SJSA1 (cell line): ENCODE measurements at regions not wholly inside any gene's neighbourhood (a gene's known extent, or its start where the extent isn't known, plus 50 kb on each side); places are given as distances from the start of the nearest gene placed in this dataset.
"Not testable (repeated sequence)": the region's sequence is repeated elsewhere in the genome, so short reads cannot be mapped to it uniquely, and the experiment has no call there.

ENCODE experiments used
- DNase-seq, 2 experiments: peaks; one replicate each; pipeline ENCODE4 v3.0.0-alpha.2; 2015 to 2020; ENCODE audit warnings: low spot score in 2 of 2, low read depth in 1 of 2
- H3K27ac ChIP-seq: fragments of 250-450 bp; sonication (Bioruptor Pico); 2 replicates; pipeline ENCODE4 v1.5.1; 2020; ENCODE audit warnings: mild to moderate bottlenecking, moderate library complexity
- H3K27me3 ChIP-seq: fragments of 250-450 bp; sonication (Bioruptor Pico); replicated peaks from 2 replicates; pipeline ENCODE4 v1.5.1; 2020; ENCODE audit warnings: mild to moderate bottlenecking, moderate library complexity
- H3K36me3 ChIP-seq: fragments of 250-450 bp; sonication (Bioruptor Pico); 2 replicates; pipeline ENCODE4 v1.5.1; 2020; ENCODE audit warnings: mild to moderate bottlenecking
- H3K4me1 ChIP-seq: fragments of 250-450 bp; sonication (Bioruptor Pico); replicated peaks from 2 replicates; pipeline ENCODE4 v1.6.1; 2021; ENCODE audit warnings: mild to moderate bottlenecking
- H3K4me3 ChIP-seq: fragments of 250-450 bp; sonication (Bioruptor Pico); 2 replicates; pipeline ENCODE4 v1.5.1; 2020; ENCODE audit warnings: mild to moderate bottlenecking
- H3K9me3 ChIP-seq: fragments of 250-450 bp; sonication (Bioruptor Pico); replicated peaks from 2 replicates; pipeline ENCODE4 v1.5.1; 2020; ENCODE audit warnings: mild to moderate bottlenecking

DNA sequence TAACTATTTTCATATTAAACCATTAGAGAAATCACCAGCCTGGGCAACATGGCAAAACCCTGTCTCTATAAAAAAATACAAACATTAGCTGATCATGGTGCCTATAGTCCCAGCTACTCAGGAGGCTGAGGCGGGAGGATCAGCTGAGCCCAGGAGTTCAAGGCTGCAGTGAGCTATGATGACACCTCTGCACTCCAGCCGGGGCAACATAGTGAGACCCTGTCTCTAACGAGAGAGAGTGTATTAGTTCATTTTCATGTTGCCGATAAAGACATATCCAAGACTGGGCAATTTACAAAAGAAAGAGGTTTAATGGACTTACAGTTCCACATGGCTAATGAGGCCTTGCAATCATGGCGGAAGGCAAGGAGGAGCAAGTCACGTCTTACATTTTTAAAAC lies 102.1 kb upstream of the IL12A start:
- H3K4me3 ChIP-seq, H3K27me3 ChIP-seq, H3K9me3 ChIP-seq, H3K27ac ChIP-seq, DNase-seq: not testable (repeated sequence)
- peaks cover 13% of the 10 kb centered on the region for H3K4me1 ChIP-seq
- H3K36me3 ChIP-seq, result peaks cover 33% of the 10 kb centered on the region

DNA sequence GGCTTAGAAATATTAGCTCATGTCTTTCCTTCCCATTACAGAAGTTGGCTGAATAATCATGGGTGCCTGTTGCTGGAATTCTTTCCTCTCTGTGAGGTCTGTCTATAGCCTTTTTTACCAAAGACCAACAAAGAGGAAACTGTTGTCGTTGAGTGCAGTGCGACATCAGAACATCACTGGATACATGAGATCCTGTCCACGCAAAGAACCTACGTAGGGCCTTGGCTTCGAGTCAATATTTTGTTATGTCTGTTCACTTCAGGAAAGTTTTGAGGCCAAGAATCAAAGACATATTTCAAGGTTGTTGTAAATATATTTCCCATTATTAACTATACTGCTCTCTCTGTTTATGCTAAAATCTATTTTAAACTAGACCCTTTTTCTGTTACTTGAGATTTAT lies 101.5 kb upstream of the IL12A start:
- no peak overlapping the region for H3K27ac ChIP-seq
- H3K9me3 ChIP-seq, result no peaks in the 10 kb centered on the region
- H3K4me3 ChIP-seq, result no peak overlapping the region
- peaks cover 39% of the 10 kb centered on the region for H3K36me3 ChIP-seq
- DNase-seq, result no peak
- peaks cover 13% of the 10 kb centered on the region for H3K4me1 ChIP-seq
- no peaks in the 10 kb centered on the region for H3K27me3 ChIP-seq

DNA sequence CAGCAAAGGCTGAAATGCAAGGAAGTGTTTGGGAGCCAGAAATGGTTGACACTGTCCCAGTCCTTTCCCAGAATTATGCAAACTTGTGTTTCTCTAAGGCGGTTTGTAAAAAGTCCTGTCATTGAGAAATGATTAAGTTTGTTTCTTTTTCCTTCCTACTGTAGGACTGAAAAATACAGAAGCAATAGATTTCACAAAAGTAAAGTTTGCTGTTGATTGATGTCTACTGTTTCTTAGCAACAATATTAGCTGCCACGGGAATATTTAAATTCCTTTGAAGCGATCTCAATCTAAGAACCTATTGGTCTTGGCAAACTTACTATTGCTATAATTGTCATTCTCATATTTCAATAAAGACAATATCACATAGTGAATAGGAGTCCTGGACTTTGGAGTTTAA lies 100.7 kb upstream of the IL12A start:
- DNase-seq, result no peak
- H3K27ac ChIP-seq, result no peak overlapping the region
- peaks cover 44% of the 10 kb centered on the region for H3K36me3 ChIP-seq
- H3K9me3 ChIP-seq, result no peaks in the 10 kb centered on the region
- H3K4me1 ChIP-seq, result peaks cover 9% of the 10 kb centered on the region
- H3K4me3 ChIP-seq, result no peak overlapping the region
- no peaks in the 10 kb centered on the region for H3K27me3 ChIP-seq

DNA sequence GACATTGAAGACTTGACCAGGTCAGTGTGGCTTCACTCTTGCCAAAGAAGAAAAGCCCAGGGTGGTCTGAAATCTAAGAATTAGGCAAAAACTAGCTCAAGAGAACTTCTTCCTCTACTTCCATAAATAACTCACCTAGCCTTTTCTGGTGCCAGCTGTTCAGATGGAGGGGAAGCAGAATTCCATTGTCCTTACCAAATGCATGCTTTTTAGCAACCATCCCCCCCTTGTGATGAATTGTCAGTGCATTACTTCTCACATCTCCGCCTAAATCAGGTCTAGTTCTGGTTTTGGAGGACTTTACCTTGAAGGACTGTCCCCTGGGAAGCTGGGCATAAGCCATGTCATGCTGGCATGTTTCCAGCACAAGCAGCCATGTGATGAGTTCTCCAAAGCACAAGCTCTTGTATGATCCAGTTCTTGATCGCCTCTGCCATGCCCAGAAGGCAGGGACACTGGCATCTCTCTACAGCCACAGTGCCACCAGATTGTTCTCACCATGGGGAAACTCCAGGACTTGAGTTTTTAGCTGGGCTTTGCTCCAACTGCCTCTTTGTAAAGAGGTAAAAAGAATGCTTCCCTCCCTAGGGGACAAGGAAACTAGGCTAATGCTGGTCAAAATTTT lies 96.4 kb upstream of the IL12A start:
- no peak overlapping the region for H3K4me3 ChIP-seq
- H3K36me3 ChIP-seq, result peaks cover 62% of the 10 kb centered on the region
- no peak for DNase-seq
- no peak overlapping the region for H3K27ac ChIP-seq
- no peaks in the 10 kb centered on the region for H3K4me1 ChIP-seq
- H3K9me3 ChIP-seq, result no peaks in the 10 kb centered on the region
- no peaks in the 10 kb centered on the region for H3K27me3 ChIP-seq

GRCh38 chr3:159892801-159893200 lies 95.8 kb upstream of the IL12A start:
- Histone ChIP-seq H3K4me3 (no peak overlapping the region), H3K9me3 (no peaks in the 10 kb centered on the region), H3K4me1 (no peaks in the 10 kb centered on the region), H3K27ac (no peak overlapping the region), H3K36me3 (peaks cover 67% of the 10 kb centered on the region), H3K27me3 (no peaks in the 10 kb centered on the region)
- no peak for DNase-seq

DNA sequence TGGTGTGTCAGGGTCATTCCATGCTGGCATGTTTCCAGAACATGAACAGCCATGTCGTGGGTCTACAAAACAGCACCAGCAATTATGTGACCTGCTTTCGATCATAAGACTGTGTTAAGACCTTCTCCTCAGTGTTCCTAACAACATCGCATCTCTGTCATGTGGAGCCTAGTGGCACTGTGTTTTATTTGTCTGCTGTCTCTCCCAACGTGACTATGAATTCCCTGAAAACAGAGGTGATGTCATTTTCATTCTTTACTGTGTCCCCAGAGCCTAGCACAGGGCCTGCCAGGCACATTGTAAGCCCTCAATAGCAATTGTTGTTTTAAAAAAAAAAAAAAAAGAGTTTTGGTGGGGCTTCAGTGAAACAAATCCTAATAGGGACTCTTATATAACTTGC lies 94.2 kb upstream of the IL12A start:
- Histone ChIP-seq H3K4me1 (no peaks in the 10 kb centered on the region), H3K27ac (no peak overlapping the region), H3K36me3 (peaks cover 59% of the 10 kb centered on the region), H3K4me3 (no peak overlapping the region), H3K9me3 (no peaks in the 10 kb centered on the region), H3K27me3 (no peaks in the 10 kb centered on the region)
- no peak for DNase-seq

- Histone ChIP-seq H3K27ac (no peak overlapping the region), H3K27me3 (no peaks in the 10 kb centered on the region), H3K9me3 (no peaks in the 10 kb centered on the region), H3K36me3 (peaks cover 63% of the 10 kb centered on the region), H3K4me3 (no peak overlapping the region), H3K4me1 (no peaks in the 10 kb centered on the region)
- DNase-seq, result no peak
Measured at GRCh38 chr3:159895430-159895829, 93.2 kb upstream of the IL12A start.

DNA sequence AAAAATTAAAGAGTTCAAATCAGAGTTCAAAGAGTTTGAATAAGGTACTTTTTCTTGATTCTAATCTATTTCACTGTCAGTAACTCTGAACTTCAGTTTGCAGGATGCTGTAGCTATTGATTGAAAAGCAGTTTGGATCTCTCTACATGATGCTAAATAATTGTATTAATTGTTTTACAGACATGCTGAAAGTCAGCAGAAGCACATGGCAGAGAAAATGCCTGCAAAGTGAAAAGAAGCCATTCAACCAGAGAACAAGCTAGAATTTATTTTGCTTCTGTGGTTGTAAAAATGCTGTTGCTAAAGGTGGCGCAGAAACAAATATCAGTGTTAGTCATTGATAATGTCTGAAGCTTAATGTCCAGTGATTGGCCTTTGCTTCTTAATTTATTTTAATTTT lies 92.1 kb upstream of the IL12A start:
- DNase-seq, result no peak
- H3K4me1 ChIP-seq, result no peaks in the 10 kb centered on the region

DNA sequence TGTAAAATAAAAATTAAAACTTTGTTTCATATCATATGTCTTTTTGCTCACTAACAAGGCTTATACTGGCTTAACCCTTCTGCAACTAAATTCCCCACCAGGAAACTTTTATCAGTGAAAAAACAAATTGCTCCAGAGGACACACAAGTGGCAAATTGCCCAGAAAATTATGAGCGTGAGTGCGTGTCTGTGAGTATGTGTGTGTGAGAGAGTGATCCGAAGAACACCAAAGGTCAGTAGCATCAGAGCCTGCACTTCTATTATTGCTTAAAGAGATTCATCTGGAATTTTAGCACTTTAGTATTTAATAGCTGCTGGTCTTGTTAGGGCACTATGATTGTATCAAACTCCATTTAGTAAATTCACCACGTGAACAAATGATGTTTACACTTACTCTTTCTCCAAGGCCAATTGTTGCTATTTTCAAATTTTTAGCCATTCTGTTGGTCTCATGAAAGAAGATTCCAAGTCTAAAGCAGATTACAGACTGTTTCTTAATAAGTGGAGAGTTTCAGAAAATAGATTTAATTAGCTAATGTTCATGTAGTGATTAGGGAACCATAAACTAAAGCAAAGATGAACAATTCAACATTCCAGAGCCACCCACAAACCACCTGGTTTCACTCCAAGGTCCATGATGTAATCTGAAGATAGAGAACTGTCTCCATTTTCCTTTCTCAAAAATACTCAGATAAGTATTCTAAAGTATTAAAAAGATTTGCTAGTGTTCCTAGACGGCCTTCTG lies 91.1 kb upstream of the IL12A start:
- DNase-seq, result no peak
- no peak overlapping the region for H3K4me3 ChIP-seq
- no peaks in the 10 kb centered on the region for H3K27me3 ChIP-seq
- H3K36me3 ChIP-seq, result peaks cover 60% of the 10 kb centered on the region
- H3K4me1 ChIP-seq, result no peaks in the 10 kb centered on the region
- H3K9me3 ChIP-seq, result no peaks in the 10 kb centered on the region
- no peak overlapping the region for H3K27ac ChIP-seq

More for the DNA sequence above, 92.1 kb upstream of the IL12A start:
- no peaks in the 10 kb centered on the region for H3K9me3 ChIP-seq
- H3K4me3 ChIP-seq, result no peak overlapping the region
- peaks cover 69% of the 10 kb centered on the region for H3K36me3 ChIP-seq
- H3K27ac ChIP-seq, result no peak overlapping the region
- no peaks in the 10 kb centered on the region for H3K27me3 ChIP-seq

- H3K27me3 ChIP-seq, result no peaks in the 10 kb centered on the region
- H3K36me3 ChIP-seq, result peaks cover 53% of the 10 kb centered on the region
- no peaks in the 10 kb centered on the region for H3K4me1 ChIP-seq
- no peak overlapping the region for H3K4me3 ChIP-seq
- DNase-seq, result no peak
- H3K27ac ChIP-seq, result no peak overlapping the region
- no peaks in the 10 kb centered on the region for H3K9me3 ChIP-seq
Measured at GRCh38 chr3:159898147-159898546, 90.5 kb upstream of the IL12A start.

GRCh38 chr3:159899166-159899565 lies 89.5 kb upstream of the IL12A start:
- no peaks in the 10 kb centered on the region; the same call in 1 of the 2 replicates for H3K4me1 ChIP-seq
- peaks cover 45% of the 10 kb centered on the region for H3K36me3 ChIP-seq
- H3K9me3 ChIP-seq, result no peaks in the 10 kb centered on the region
- no peak for DNase-seq
- no peak overlapping the region for H3K27ac ChIP-seq
- H3K4me3 ChIP-seq, result no peak overlapping the region
- no peaks in the 10 kb centered on the region for H3K27me3 ChIP-seq

- Histone ChIP-seq H3K27ac (no peak overlapping the region), H3K36me3 (peaks cover 16% of the 10 kb centered on the region), H3K4me1 (no peaks in the 10 kb centered on the region; the same call in 1 of the 2 replicates), H3K4me3 (no peak overlapping the region), H3K9me3 (no peaks in the 10 kb centered on the region), H3K27me3 (no peaks in the 10 kb centered on the region)
- no peak for DNase-seq
Measured at GRCh38 chr3:159902546-159903314, 85.9 kb upstream of the IL12A start.

DNA sequence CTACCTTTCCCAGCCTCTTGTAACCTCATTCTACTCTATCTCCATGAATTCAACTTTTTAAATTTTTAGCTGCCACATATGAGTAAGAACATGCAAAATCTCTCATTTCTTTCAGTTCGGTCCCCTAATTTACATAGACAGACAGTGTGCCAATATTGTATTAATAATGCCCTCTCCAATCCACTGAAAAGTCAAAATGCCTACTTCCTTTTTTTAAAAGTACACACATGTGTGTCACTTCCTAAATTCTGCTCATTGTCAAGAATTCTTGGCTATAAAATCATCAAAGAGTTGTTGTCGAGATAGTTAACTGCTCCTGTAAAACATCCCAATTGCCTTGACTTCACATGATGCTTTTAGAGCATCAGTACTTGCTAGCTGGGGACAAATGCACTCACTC lies 84.2 kb upstream of the IL12A start:
- H3K4me3 ChIP-seq, result no peak overlapping the region
- peaks cover 10% of the 10 kb centered on the region for H3K36me3 ChIP-seq
- H3K27ac ChIP-seq, result no peak overlapping the region
- no peaks in the 10 kb centered on the region for H3K27me3 ChIP-seq
- no peaks in the 10 kb centered on the region for H3K9me3 ChIP-seq
- no peaks in the 10 kb centered on the region; the same call in 1 of the 2 replicates for H3K4me1 ChIP-seq
- DNase-seq, result no peak

- H3K27me3 ChIP-seq, result no peaks in the 10 kb centered on the region
- H3K36me3 ChIP-seq, result peaks cover 10% of the 10 kb centered on the region
- H3K27ac ChIP-seq, result no peak overlapping the region
- no peaks in the 10 kb centered on the region for H3K9me3 ChIP-seq
- no peak overlapping the region for H3K4me3 ChIP-seq
- H3K4me1 ChIP-seq, result no peaks in the 10 kb centered on the region; the same call in 1 of the 2 replicates
- DNase-seq, result no peak
Measured at GRCh38 chr3:159904911-159905310, 83.7 kb upstream of the IL12A start.
